IPS-18a (cell line): ENCODE measurements at regions not wholly inside any gene's neighbourhood (a gene's known extent, or its start where the extent isn't known, plus 50 kb on each side); places are given as distances from the start of the nearest gene placed in this dataset.

Experiments used
- H3K27ac ChIP-seq: one replicate; pipeline ENCODE4 v1.5.1; 2013; ENCODE audit warnings: low read length
- H3K27me3 ChIP-seq: one replicate; pipeline ENCODE4 v1.6.1; 2013; ENCODE audit warnings: mild to moderate bottlenecking, low read length; ENCODE audit not compliant: control insufficient read depth, insufficient read depth
- H3K36me3 ChIP-seq: one replicate; pipeline ENCODE4 v1.6.1; 2013; ENCODE audit warnings: low read depth, low read length; ENCODE audit not compliant: control insufficient read depth
- H3K4me1 ChIP-seq: one replicate; pipeline ENCODE4 v1.6.1; 2013; ENCODE audit warnings: low read depth, low read length; ENCODE audit not compliant: control insufficient read depth
- H3K4me3 ChIP-seq: one replicate; pipeline ENCODE4 v1.5.1; 2013; ENCODE audit warnings: low read length
- H3K9ac ChIP-seq: one replicate; pipeline ENCODE4 v1.6.1; 2013; ENCODE audit warnings: mild to moderate bottlenecking, low read length, moderate library complexity
- H3K9me3 ChIP-seq: one replicate; pipeline ENCODE4 v1.6.1; 2013; ENCODE audit warnings: low read depth, low read length; ENCODE audit not compliant: control insufficient read depth

DNA sequence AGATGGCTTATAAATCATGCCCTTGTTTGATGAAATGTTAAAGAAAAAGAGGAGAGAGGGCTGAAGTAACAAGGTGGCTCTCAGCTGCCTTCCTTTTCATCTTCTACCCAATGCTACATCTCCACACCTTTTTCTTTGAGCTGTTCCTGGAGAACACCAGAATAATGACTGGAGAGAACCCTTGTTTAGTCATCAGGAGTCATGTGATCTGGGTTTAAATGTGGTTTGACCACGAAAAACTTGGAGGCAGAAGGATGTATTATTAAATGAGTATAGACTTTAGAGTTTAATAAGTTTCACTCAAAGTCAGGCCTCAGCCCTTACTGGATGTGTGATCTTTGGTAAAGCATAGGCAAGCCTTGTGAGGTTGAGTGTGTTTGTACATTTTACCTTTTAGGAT lies 230.3 kb upstream of the TBL1XR1 start:
- H3K4me3 ChIP-seq = no peak overlapping the region
- peaks cover 31% of the 10 kb centered on the region for H3K4me1 ChIP-seq
- no peaks in the 10 kb centered on the region for H3K9me3 ChIP-seq
- H3K27ac ChIP-seq = no peak overlapping the region
- H3K9ac ChIP-seq = no peak overlapping the region
- no peaks in the 10 kb centered on the region for H3K27me3 ChIP-seq
- no peaks in the 10 kb centered on the region for H3K36me3 ChIP-seq

DNA sequence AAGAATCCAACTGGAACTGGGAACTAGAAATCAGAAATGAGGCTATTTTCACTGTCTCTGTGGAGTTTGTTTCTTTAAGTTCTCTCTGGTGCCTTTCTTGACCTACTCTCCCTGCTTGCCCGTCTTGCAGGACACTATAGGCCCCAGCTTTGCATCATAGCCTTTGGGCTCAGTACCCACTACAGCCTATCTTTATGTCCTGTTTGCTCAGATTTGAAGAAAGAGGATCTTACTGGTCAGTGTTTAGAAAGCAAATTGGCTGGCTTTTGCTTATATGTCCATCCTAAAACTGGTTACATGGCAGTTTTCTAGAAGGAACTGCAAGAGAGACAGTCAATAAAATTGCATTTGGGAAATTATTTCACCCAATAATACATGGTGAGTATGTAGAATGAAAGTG lies 231.8 kb upstream of the TBL1XR1 start:
- no peaks in the 10 kb centered on the region for H3K27me3 ChIP-seq
- no peak overlapping the region for H3K4me3 ChIP-seq
- H3K27ac ChIP-seq = no peak overlapping the region
- no peaks in the 10 kb centered on the region for H3K9me3 ChIP-seq
- H3K4me1 ChIP-seq = peaks cover 31% of the 10 kb centered on the region
- no peak overlapping the region for H3K9ac ChIP-seq
- no peaks in the 10 kb centered on the region for H3K36me3 ChIP-seq

DNA sequence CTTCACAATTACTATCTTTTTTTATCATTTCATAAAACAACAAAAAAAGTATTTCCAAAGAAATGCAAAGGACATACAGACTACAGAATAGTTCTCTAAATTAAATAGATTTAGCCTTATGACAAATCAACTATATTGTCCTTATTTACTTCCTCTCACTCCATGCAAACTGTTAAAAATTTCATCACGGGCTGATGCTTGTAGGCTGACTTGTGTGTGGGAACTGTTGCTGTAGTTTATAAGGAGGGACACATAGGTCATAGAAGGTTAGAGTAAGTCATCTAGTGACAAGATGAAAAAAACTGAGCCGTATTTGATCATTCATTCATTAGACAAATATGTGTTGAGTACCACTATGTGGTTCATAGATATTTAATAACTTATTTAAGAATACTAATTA lies 232.5 kb upstream of the TBL1XR1 start:
- H3K27ac ChIP-seq = no peak overlapping the region

DNA sequence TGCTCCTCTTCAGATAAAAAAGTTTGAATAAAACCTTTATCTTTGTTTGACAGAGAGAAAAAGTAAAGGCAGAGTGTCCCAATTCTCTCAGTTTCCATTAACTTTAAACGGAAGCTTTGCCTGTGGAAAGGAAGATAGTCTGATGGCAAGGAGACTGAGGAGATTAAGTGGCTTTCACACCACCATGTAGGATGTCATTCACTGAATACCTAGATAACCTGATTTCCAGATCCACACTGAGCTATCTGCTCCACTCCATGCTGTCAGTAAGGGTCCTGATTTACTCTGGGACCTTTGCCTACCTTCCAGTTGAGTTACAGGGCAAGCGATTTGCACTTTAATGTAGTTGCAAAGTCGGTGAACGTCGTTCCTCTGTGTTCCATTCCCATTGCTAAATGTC lies 233.4 kb upstream of the TBL1XR1 start:
- Histone ChIP-seq H3K4me3 (no peak overlapping the region), H3K27me3 (no peaks in the 10 kb centered on the region), H3K9ac (no peak overlapping the region), H3K36me3 (no peaks in the 10 kb centered on the region), H3K4me1 (peaks cover 24% of the 10 kb centered on the region), H3K27ac (no peak overlapping the region), H3K9me3 (no peaks in the 10 kb centered on the region)

More for the DNA sequence above, 232.5 kb upstream of the TBL1XR1 start:
- H3K36me3 ChIP-seq = no peaks in the 10 kb centered on the region
- peaks cover 25% of the 10 kb centered on the region for H3K4me1 ChIP-seq
- H3K4me3 ChIP-seq = no peak overlapping the region
- H3K9me3 ChIP-seq = no peaks in the 10 kb centered on the region
- H3K27me3 ChIP-seq = no peaks in the 10 kb centered on the region
- H3K9ac ChIP-seq = no peak overlapping the region

DNA sequence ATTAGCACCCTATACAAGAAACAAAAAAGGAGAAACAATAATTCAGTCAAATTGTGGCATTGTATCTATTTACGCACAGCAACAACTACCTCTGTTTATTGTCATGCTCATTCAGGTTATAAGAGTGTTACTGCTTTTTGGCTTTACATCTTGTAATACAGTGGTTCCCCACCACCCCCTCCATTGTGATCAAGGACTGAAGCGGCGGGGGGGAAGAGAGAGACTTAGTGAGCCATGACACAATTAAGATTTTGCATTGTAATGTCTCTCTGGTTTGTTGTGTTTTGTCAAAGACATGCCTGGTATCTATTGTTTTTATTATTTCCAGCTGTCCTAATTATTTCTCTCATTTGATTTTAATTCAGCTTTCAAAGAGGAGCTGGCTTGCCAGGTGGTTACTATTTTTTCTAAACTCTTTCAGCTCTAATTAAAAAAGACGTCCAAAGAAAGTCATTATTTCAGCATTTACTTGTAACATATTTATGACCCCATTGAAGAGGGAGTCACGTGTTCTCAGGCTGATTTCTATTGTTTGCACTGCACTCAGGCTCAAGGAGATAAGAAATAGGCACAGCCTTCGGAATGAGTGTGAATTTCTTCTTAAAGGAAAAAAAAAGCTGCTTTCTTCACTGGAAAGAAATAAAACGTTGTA lies 234.4 kb upstream of the TBL1XR1 start:
- H3K27me3 ChIP-seq = no peaks in the 10 kb centered on the region
- H3K9me3 ChIP-seq = no peaks in the 10 kb centered on the region
- peaks cover 24% of the 10 kb centered on the region for H3K4me1 ChIP-seq
- no peaks in the 10 kb centered on the region for H3K36me3 ChIP-seq
- no peak overlapping the region for H3K9ac ChIP-seq
- no peak overlapping the region for H3K27ac ChIP-seq
- H3K4me3 ChIP-seq = no peak overlapping the region

DNA sequence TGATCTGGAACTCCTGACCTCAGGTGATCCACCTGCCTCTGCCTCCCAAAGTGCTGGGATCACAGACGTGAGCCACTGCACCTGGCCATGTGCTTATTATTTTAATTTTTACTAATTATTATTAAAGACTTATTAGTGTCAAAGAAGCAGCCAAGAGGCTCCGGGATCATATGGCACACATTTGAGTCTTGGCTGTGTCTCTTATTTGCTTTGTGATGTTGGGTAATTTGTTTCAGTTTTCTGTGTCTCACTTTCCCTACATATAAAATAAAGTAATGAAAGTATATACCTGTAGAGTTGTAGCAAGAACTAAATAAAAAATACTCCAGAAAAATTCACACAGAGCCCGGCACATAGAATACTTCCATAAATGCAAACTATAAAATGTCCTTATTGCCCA lies 238.0 kb upstream of the TBL1XR1 start:
- Histone ChIP-seq H3K9me3 (no peaks in the 10 kb centered on the region), H3K27ac (no peak overlapping the region), H3K4me1 (peaks cover 19% of the 10 kb centered on the region), H3K9ac (no peak overlapping the region), H3K36me3 (no peaks in the 10 kb centered on the region), H3K4me3 (no peak overlapping the region), H3K27me3 (no peaks in the 10 kb centered on the region)

DNA sequence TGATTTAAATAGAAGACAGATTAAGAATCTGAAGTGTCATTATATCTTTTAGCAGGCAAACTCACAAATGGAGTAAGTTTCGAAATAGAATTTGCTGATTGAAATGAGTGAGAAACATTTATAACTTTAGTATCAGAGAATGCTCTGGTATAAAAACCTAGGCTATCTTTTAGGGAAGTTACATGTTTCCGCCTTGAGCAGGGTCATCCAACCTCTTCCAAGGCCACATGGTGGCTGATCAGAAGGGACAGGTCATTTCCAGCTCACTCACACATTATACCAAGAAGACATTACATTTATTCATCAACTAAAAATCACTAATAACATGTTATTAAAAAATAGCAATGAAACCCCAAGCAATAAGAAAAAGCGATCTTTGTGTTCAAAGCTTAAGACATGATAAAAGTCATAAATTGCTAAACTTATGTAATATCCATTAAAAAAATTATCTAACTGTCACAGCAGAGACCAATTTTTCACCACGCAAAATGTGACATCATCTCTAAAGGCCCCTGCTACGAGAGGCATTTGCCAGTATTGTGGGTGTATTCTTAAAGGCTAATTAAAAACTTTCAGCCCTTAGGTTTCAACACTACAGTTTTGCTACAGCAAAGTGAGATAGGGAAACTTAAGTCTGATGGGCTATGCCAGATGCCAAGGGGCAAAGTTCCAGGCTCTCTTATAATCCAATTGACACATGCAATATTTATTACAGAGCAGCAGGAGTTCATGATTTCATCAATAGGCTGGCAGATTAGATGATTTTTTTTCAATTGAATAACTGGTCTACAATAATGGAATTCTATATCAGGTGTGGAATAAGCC lies 240.4 kb upstream of the TBL1XR1 start:
- no peaks in the 10 kb centered on the region for H3K36me3 ChIP-seq
- H3K4me3 ChIP-seq = no peak overlapping the region
- no peaks in the 10 kb centered on the region for H3K27me3 ChIP-seq
- H3K27ac ChIP-seq = no peak overlapping the region
- no peaks in the 10 kb centered on the region for H3K9me3 ChIP-seq
- H3K4me1 ChIP-seq = no peaks in the 10 kb centered on the region
- H3K9ac ChIP-seq = no peak overlapping the region

DNA sequence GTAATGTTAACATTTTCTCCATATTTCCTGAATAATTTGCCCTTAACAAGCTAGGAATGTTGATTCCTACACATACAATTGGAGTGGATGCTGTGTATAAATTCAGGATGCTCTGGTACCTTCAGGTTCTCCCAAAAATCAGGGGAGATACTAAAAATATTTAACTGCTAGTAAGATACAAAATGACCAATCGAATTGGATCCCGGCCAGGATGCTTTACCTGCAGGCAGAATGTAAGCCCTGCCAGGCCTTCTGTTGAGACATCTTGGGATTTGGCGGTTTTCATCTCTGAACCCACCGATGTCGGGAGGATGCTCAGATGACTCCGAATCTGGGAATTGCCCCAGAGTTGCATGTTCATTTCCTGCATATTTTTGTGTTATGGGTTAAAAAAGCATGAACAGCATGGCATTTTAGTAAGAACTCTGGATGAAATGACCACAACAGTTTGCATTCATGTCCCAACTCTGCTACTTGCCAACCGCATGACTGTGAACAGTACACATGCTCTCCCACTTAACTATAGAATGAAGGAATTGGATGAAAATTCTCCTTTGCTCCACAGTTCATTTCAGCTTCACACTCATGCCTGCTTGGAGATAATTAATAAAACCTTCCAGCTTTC lies 241.4 kb upstream of the TBL1XR1 start:
- Histone ChIP-seq H3K27me3 (no peaks in the 10 kb centered on the region), H3K27ac (no peak overlapping the region), H3K9ac (no peak overlapping the region)

DNA sequence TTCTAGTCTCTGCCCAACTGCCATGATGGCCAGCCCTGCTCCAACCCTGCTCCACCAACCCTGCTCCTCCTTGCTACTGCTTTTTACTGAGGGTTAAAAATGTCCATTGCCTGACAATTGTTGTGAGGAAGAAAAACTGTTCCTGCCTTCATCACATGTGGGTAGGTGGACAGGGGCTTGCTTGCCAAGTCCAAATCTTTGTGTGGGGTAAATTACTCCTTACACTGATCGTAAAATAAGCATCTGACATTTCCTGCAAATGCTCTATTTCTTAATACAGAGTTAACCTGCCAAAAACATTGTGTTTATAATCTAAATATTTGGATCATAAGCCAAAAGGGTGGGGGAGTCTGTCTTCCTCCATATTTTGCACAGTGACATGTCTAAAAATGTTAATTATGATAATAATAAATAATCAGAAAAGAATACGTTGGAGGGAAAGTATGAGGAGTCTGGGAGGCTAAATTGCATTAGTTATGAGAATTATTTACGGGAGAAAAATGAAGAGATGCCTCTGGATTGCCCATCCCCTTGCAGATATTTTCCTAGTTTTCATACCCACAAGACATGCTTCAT lies 242.5 kb upstream of the TBL1XR1 start:
- Histone ChIP-seq H3K27ac (no peak overlapping the region), H3K9ac (no peak overlapping the region), H3K36me3 (no peaks in the 10 kb centered on the region), H3K4me1 (no peaks in the 10 kb centered on the region), H3K9me3 (no peaks in the 10 kb centered on the region), H3K27me3 (no peaks in the 10 kb centered on the region), H3K4me3 (no peak overlapping the region)

More for the DNA sequence above, 241.4 kb upstream of the TBL1XR1 start:
- Histone ChIP-seq H3K4me3 (no peak overlapping the region), H3K4me1 (no peaks in the 10 kb centered on the region), H3K36me3 (no peaks in the 10 kb centered on the region), H3K9me3 (no peaks in the 10 kb centered on the region)

DNA sequence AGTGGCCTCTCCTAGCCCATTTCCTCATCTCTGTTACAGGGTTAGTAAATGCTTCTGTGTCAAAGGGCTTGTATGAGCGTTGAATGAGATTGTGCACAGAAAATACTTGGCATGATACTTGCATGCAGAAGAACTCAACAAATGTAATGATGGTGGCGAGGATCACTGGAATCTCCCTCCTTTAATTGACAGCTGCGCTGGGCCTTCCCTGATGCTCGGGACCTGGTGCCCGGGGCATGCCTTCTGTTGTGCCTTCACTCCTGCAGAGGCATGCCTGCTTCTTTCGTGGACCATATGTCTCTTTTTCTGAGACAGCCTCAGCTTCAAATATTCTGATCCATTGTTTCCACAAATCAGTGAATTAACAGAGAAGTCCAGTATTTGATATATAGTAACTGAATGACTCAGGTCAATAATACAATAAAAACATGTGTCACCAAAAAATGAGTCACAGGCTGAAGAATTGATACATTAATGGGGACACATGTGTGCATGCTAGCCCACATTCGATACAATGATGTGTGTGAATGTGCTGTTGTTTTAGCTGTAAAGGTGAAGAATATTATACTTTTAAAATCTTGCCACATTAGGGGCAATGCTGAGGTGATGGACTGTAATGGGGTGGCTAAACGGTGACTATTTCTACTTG lies 243.3 kb upstream of the TBL1XR1 start:
- Histone ChIP-seq H3K36me3 (no peaks in the 10 kb centered on the region), H3K27ac (no peak overlapping the region), H3K9me3 (no peaks in the 10 kb centered on the region), H3K27me3 (no peaks in the 10 kb centered on the region), H3K4me1 (no peaks in the 10 kb centered on the region), H3K9ac (no peak overlapping the region), H3K4me3 (no peak overlapping the region)

DNA sequence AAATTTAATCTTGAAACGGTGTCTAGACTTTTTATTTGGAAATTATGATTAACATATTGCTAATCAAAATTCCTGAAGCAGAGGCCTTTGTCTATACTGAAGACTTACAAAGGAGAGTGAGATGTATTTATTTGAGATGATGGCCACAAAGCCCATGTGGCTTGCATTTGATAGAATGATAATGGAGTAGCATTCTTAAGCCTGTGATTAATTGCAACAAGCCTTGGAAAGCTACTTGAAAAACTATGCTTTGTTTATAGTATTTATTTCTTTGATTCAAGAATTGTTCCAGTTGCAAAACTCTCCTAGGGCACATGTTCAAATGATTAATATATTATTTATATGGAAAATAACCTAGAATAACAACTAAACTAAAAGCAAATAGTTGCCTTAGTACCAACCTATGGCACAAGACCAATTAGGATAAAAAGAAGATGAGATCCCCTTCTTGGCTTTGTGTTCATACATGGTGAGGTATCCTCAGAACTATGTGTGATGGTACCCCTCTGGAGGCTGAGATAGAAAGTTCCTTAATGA lies 244.1 kb upstream of the TBL1XR1 start:
- no peak overlapping the region for H3K9ac ChIP-seq

More for the DNA sequence above, 244.1 kb upstream of the TBL1XR1 start:
- Histone ChIP-seq H3K27me3 (no peaks in the 10 kb centered on the region), H3K9me3 (no peaks in the 10 kb centered on the region), H3K36me3 (no peaks in the 10 kb centered on the region), H3K4me3 (no peak overlapping the region), H3K4me1 (no peaks in the 10 kb centered on the region), H3K27ac (no peak overlapping the region)
